HG02798 (cell line): ENCODE measurements at regions not wholly inside any gene's neighbourhood (a gene's known extent, or its start where the extent isn't known, plus 50 kb on each side); places are given as distances from the start of the nearest gene placed in this dataset.
"Not testable (repeated sequence)": the region's sequence is repeated elsewhere in the genome, so short reads cannot be mapped to it uniquely, and the experiment has no call there.

Experiments used
- ATAC-seq: cut with Tn5 transposase; IDR thresholded peaks from one replicate; pipeline ENCODE4 v1.9.1; 2021; ENCODE audit warnings: mild to moderate bottlenecking; ENCODE audit not compliant: unreplicated experiment, poor library complexity

- ATAC-seq = no peak
These were observed 92.4 kb upstream of the ANXA1 start for GRCh38 chr9:73059247-73059646.

GRCh38 chr9:73056245-73056644 lies 95.4 kb upstream of the ANXA1 start:
- ATAC-seq = no peak

GRCh38 chr9:73054091-73054490 lies 97.6 kb upstream of the ANXA1 start:
- no peak for ATAC-seq

DNA sequence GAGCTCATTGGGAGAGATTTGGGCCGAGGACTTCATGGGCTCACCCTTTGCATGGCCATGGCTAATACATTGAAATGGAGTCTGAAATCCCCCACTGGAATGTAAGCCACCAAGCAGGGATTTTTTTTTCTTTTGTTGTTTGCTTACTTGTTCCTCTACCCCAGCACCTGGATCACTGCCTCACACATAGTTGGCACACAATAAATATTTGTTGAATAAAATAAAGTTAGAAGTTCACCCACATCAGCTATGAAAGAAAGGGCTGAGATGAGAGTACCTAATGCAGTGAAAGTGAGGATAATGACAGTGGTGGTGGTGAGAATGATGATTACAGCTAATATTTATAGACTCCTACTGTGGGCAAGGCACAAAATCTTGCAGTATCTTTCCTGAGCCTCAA lies 98.1 kb upstream of the ANXA1 start:
- ATAC-seq = no peak

DNA sequence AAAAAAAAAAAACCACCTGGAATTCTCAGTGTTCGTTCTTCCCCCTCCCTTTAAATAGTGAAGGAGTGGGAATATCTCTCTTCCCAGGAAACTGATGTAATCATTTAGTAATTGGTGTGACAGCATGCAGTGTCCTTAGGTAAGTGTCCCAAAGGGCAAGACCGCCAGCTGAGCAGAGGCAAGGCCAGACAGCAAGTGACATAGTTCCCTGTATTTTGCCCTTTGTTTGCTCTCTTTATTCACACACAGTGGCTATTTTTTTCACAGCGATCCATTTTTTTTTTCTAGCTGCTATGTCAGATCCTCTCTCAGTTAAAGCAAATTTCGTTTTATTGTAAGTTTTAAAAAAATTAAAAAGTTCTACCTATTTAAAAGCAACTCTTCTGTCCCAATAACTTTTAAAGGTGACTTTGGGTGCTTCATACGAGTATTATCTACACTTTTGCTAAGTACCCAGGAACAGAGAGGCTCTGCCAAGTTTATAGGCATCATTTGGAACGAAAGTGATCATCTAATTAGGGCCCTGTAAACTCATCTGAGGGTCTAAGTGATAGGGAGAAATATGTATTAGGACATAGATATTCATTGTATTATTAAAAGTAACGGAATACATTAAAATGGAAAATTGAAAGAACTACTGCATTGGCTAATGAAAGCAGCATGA lies 98.2 kb upstream of the ALDH1A1 start:
- no peak for ATAC-seq

DNA sequence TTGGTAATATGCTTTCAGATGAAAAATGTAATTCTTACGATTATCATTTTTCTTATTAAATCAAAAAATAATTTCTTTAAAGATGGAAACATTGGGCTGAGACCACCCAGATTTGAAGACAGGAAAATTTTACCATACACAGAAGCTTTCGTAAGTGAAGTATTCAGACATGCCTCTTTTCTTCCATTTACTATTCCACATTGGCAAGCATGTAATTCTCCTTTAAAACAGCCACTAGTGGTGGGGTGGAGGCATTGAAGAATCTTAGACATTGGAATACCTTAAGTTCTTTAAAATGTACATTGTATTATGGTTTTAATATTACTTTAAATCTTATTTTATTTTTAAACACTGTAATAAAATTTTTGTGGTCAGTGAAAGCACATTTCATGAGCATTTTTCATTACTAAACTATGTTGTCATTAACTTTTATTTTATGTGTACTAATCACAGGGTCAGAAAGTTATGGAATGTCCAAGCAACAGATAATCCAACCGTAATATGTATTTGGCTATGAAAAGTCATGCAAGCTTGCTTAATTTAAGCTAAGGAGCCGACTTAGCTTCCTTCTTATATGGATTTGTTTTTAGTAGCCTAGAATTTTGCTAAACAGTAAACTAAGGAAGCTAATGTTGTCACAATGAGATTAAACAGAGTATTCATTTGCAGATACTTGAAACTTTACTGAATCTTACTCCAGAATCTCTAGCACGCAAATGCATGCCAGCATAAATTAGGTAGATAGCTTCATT lies 97.4 kb upstream of the ALDH1A1 start:
- ATAC-seq = no peak

GRCh38 chr9:73049280-73049679 lies 96.4 kb upstream of the ALDH1A1 start:
- no peak for ATAC-seq

- ATAC-seq = no peak
These were observed 93.9 kb upstream of the ALDH1A1 start for GRCh38 chr9:73046769-73047168.

GRCh38 chr9:73044776-73045175 lies 91.9 kb upstream of the ALDH1A1 start:
- ATAC-seq = not testable (repeated sequence)

DNA sequence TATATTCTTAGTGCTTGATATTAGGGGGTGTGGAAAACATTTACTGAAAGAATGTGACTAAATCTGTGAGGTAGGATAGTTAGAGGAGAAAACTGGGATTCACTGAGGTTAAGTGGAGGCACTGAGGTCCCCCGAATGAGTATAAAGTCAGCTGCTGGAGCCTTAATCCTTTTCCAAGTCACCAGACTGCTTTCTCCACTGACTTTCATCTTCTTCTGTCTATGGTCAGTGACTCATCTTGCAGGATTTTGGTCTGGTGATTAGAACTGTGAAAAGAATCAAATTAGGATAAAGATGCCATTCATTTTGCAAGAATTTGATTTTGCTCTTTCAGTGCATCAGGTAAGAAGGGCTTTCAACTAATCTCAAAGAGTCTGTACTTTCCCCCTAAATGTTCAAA lies 89.3 kb upstream of the ALDH1A1 start:
- ATAC-seq = no peak

- no peak for ATAC-seq
These were observed 86.7 kb upstream of the ALDH1A1 start for GRCh38 chr9:73039271-73040263.

DNA sequence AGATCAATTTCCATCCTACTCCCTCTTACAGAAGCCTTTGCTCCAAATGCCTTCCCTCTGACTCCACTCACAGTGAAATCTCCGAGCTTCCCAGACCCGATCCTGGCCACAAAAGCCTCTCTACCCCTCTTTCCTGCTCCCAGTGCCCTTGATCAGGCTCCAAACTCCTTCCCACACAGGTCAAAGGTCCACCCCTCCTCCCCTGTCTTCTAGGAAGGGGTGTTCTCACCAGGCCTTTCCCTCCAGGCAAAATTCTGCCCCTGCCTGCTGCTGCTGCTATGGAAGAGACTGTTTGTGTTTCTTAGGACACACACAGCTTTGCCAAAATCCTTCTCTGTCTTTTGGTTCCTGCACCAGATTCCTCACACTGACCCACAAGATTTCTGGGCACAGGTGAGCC lies 85.8 kb upstream of the ALDH1A1 start:
- no peak for ATAC-seq

DNA sequence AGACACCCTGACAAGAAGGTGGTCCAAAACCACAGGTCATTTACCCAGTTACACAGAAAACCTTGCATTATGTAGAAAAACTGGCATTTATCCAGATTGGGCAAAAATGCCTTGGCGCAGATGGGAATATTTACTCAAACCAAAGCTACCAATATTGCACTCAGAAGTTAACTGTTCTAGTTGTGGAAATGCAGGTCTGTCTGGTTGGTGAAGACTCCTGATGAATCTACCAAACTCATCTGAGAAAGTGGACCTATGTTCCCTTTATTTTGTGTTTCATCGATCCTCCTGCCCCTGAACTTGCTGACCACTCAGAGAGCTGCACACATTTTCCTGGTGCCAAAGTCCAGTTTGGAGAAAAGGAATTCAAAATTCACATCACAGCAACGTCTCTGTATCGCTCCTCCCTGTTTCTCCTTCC lies 85.2 kb upstream of the ALDH1A1 start:
- no peak for ATAC-seq

GRCh38 chr9:73037613-73038012 lies 84.8 kb upstream of the ALDH1A1 start:
- no peak for ATAC-seq

DNA sequence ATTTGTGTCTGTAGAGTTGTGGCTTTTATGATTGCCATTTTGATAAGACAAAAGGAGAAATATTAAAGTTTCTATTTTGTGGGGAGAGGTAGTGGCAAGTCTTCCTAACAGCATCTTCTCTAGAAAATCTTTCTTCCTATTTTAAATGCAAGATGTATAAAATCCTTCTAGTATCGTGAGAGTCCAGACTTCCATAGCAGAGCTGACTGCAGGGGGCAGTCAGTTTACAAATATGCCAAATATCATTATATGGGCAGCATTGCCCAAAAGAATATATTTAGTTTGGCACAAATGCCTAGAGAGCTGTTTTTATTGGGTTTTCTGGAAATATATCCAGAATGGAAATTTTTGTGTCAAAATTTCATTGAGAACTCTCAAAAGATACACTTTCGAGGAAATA lies 82.1 kb upstream of the ALDH1A1 start:
- no peak for ATAC-seq

DNA sequence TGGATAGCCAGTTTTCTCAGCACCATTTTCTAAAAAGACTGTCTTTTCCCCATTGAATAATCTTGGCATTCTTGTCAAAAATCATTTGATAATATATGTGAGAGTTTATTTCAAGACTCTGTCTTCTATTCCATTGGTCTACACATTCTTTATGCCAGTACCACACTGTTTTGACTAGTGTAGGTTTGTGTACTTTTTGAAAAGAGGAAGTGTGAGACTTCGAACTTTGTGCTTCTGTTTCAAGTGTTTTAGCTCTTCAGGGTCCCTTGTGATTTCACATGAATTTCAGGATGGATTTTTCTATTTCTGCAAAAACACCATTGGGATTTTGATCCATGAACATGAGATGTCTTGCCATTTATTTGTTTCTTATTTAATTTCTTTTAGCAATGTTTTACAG lies 78.5 kb upstream of the ALDH1A1 start:
- ATAC-seq = no peak

DNA sequence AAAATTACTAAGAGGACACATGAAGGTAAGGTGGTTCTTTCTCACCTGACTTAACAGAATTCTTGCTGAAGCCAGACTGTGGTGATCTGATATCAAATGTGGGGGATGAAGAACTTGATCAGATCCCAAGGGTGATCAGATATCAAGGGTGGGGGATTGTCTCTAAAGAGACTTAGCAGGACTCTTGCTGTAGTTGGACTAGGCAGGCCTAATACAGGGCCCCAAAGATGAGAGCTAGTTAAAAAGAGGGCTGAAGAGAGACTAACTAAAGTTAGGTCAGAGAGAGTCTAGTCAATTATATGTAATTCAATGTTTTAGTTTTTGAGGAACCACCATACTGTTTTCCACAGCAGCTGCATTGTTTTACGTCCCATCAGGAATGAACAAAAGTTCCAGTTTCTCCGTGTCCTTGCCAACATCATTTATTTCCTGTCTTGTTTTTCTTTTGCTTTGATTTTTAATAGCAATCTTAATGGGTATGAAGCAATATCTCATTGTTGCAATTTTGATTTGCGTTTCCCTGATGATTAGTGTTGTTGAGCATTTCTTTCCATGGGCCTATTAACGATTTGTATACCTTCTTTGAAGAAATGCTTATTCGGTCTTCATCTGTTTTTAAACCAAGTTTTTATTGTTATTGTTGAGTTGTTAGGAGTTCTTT lies 77.6 kb upstream of the ALDH1A1 start:
- no peak for ATAC-seq

- no peak for ATAC-seq
These were observed 76.5 kb upstream of the ALDH1A1 start for GRCh38 chr9:73029346-73029745.

DNA sequence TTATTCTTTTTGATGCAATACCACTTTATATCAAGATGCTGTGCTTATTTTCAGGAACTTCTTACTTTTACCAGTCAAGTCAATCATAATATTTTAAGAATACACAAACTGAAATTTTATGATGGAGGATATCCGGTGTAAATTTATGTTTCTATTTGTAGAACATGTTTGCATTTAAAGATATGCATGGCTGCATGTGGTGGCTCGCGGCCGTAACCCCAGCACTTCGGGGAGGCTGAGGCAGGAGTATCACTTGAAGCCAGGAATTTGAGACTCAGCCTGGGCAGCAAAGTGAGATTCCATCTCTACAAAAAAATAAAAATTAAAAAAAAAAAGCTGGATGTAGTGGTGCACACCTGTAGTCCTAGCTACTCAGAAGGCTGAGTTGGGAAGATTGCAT lies 73.5 kb upstream of the ALDH1A1 start:
- no peak for ATAC-seq

DNA sequence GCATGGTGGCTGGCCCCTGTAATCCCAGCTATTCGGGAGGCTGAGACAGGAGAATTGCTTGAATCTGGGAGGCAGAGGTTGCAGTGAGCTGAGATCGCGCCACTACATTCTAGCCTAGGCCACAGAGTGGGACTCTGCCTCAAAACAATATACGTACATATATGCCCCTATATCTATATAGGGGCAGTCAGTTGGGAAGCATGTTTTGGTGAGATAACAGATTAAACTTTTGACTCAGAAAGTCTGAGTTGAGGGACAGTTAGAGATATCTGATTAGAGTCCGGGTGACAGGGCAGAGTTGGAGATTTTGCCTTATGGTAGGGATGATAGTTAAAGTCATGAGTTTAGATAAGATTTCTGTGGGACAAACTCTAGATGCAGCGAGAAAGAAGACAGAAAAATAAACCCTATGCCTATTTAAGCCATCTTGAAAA lies 71.8 kb upstream of the ALDH1A1 start:
- no peak for ATAC-seq
